Left lung (tissue), 4 donors: ENCODE measurements at regions not wholly inside any gene's neighbourhood (a gene's known extent, or its start where the extent isn't known, plus 50 kb on each side); places are given as distances from the start of the nearest gene placed in this dataset.

Experiments used
- ATAC-seq: fragments of 200-7000 bp; cut with Tn5 transposase; one replicate; pipeline ENCODE4 v1.9.1; 2020; ENCODE audit warnings: moderate library complexity
- DNase-seq, 4 donors: peaks; one replicate each; pipeline ENCODE4 v3.0.0-alpha.2; 2013 to 2020
- H3K27ac ChIP-seq, 2 donors: fragments of 200-600 bp; sonication (generic) in 1 of 2; one replicate each; pipeline versions ENCODE4 v1.5.0 to v1.8.0; 2020 to 2021
- H3K27me3 ChIP-seq, 2 donors: fragments of 200-600 bp; sonication (generic) in 1 of 2; one replicate each; pipeline versions ENCODE4 v1.5.0 to v1.8.0; 2020 to 2021
- H3K36me3 ChIP-seq, 2 donors: fragments of 200-600 bp; sonication (generic) in 1 of 2; one replicate each; pipeline versions ENCODE4 v1.5.0 to v1.8.0; 2020 to 2021
- H3K4me1 ChIP-seq, 2 donors: fragments of 200-600 bp; one replicate each; pipeline ENCODE4 v1.8.0; 2021
- H3K4me3 ChIP-seq, 2 donors: fragments of 200-600 bp; sonication (generic) in 1 of 2; one replicate each; pipeline versions ENCODE4 v1.5.0 to v1.8.0; 2020 to 2021; ENCODE audit warnings: mild to moderate bottlenecking in 1 of 2
- H3K9me3 ChIP-seq, 2 donors: fragments of 200-600 bp; sonication (generic) in 1 of 2; one replicate each; pipeline versions ENCODE4 v1.5.0 to v1.8.0; 2020 to 2021
- CTCF ChIP-seq, 2 donors: fragments of 200-600 bp; sonication (generic) in 1 of 2; IDR thresholded peaks; one replicate each; pipeline versions ENCODE4 v1.5.0 to v1.8.0; 2021; ENCODE audit warnings: antibody characterized with exemption in 2 of 2
- intact Hi-C, 2 donors: fragments of 100-400 bp; cut with DNase I; formaldehyde crosslinking; loops; one replicate each; pipeline versions ENCODE4 v1.11.2 to v1.14.2; 2022
- donor health status: DM: no; HTN: yes; CAD: no.
- donor health status: DM: no; HTN: no; CAD: no.

DNA sequence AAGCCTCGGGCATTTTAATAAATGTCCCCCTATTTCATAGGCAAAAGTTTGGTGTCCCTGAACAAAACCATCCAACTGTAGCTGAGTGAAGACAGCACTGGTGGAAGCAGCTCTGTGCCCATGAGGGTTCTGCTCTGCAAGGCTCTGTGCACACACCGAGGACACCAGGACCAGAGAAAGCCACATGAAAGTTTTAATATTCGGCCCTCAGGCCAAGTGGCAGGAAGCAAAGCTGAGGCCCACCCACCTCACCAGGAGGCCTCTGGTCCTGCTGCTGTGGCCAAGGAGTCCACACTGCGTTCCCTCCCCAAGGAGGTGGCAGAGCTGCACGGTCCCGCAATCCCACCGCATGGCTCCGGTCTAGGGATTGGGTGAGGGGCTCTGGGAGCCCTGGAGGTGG lies 62.6 kb upstream of the RPS6KA2 start:
- no peak for TF ChIP-seq CTCF (IDR thresholded peaks at IDR 0.05)
- Histone ChIP-seq H3K4me3 (no peak overlapping the region), H3K27me3 (no peaks in the 10 kb centered on the region), H3K27ac (no peak overlapping the region), H3K4me1 (peaks cover 0 to 14% of the 10 kb centered on the region in 2 donors), H3K36me3 (no peaks in the 10 kb centered on the region), H3K9me3 (no peaks in the 10 kb centered on the region)
- ATAC-seq (no peak), DNase-seq (no peak)
- intact Hi-C loops: no loop called here

- DNase-seq (no peak), ATAC-seq (no peak)
- Histone ChIP-seq H3K27me3 (no peaks in the 10 kb centered on the region), H3K27ac (no peak overlapping the region), H3K36me3 (no peaks in the 10 kb centered on the region), H3K9me3 (no peaks in the 10 kb centered on the region), H3K4me3 (no peak overlapping the region), H3K4me1 (peaks cover 0 to 14% of the 10 kb centered on the region in 2 donors)
- intact Hi-C loops: no loop called here
- TF ChIP-seq CTCF (IDR thresholded peaks at IDR 0.05): no peak
Measured at GRCh38 chr6:166688901-166689300, 61.9 kb upstream of the RPS6KA2 start.

GRCh38 chr6:166687879-166688205 lies 60.8 kb upstream of the RPS6KA2 start:
- intact Hi-C loops: no loop called here
- no peak overlapping the region for H3K27ac ChIP-seq
- no peak for TF ChIP-seq CTCF (IDR thresholded peaks at IDR 0.05)
- H3K27me3 ChIP-seq: no peaks in the 10 kb centered on the region
- no peak overlapping the region for H3K4me3 ChIP-seq
- no peak for ATAC-seq
- H3K4me1 ChIP-seq: peaks cover 0 to 18% of the 10 kb centered on the region in 2 donors
- no peaks in the 10 kb centered on the region for H3K9me3 ChIP-seq
- no peaks in the 10 kb centered on the region for H3K36me3 ChIP-seq
- DNase-seq: no peak

- Histone ChIP-seq H3K27me3 (no peaks in the 10 kb centered on the region), H3K27ac (no peak overlapping the region), H3K9me3 (no peaks in the 10 kb centered on the region), H3K4me1 (peaks cover 0 to 19% of the 10 kb centered on the region in 2 donors), H3K4me3 (no peak overlapping the region), H3K36me3 (no peaks in the 10 kb centered on the region)
- ATAC-seq (no peak), DNase-seq (no peak)
- intact Hi-C loops: no loop called here
- TF ChIP-seq CTCF (IDR thresholded peaks at IDR 0.05): no peak
Measured at GRCh38 chr6:166687070-166687878, 60.2 kb upstream of the RPS6KA2 start.

DNA sequence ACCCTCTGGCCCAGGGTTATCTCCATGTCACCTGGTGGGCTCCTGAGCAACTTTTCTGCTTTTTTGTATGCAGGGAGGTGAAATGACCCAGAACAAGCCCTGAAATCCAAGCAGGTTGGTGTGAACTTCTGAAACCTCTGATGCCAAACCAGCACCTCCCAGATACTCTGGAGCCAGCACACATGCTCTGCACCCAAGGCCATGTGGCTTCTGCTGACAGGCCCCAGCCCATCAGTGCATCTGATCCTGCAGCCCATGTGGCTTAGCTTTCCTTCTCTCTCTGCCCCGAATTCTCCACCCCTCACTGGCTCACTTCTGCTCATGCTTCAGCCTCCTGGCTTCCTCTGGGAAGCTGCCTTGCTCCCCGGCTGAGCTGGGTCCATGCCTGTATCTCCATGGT lies 59.3 kb upstream of the RPS6KA2 start:
- no peak for TF ChIP-seq CTCF (IDR thresholded peaks at IDR 0.05)
- Histone ChIP-seq H3K4me3 (no peak overlapping the region), H3K9me3 (no peaks in the 10 kb centered on the region), H3K27ac (no peak overlapping the region), H3K36me3 (no peaks in the 10 kb centered on the region), H3K4me1 (peaks cover 0 to 9% of the 10 kb centered on the region in 2 donors), H3K27me3 (no peaks in the 10 kb centered on the region)
- intact Hi-C loops: no loop called here
- ATAC-seq (no peak), DNase-seq (no peak)
